ENCODE measurements at regions not wholly inside any gene's neighbourhood (a gene's known extent, or its start where the extent isn't known, plus 50 kb on each side); places are given as distances from the start of the nearest gene placed in this dataset.

DNA sequence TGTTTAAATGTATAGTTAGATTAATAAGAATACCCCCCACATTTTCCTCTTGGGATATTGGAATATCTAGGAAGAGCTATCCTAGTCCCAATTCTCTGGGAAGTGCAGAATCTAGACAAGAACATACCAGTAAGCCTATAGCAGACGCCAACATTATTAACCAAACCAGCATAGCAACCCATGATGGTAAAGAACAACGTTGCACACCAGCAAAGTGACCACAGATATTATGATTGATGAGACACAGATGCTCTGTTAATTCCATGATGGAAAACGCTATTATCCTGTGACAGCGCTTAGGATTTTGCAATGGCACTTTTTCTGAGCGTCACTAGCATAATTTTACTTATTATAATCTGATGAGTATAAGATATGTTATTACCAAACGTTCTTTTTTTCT, 603.1 kb upstream of the PCDH15 start:
- TF ChIP-seq, protein P1, sequence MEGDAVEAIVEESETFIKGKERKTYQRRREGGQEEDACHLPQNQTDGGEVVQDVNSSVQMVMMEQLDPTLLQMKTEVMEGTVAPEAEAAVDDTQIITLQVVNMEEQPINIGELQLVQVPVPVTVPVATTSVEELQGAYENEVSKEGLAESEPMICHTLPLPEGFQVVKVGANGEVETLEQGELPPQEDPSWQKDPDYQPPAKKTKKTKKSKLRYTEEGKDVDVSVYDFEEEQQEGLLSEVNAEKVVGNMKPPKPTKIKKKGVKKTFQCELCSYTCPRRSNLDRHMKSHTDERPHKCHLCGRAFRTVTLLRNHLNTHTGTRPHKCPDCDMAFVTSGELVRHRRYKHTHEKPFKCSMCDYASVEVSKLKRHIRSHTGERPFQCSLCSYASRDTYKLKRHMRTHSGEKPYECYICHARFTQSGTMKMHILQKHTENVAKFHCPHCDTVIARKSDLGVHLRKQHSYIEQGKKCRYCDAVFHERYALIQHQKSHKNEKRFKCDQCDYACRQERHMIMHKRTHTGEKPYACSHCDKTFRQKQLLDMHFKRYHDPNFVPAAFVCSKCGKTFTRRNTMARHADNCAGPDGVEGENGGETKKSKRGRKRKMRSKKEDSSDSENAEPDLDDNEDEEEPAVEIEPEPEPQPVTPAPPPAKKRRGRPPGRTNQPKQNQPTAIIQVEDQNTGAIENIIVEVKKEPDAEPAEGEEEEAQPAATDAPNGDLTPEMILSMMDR (IDR thresholded peaks at IDR 0.05; ENCODE audit: borderline replicate concordance, extremely low read depth, low read length, poor library complexity, severe bottlenecking) = no peak
- no peak for TF ChIP-seq EZH2 (IDR thresholded peaks at IDR 0.05; ENCODE audit: borderline replicate concordance, low read depth, low read length, severe bottlenecking)

Measured in DND-41 (cell line).